Activated B cell treated with CpG ODN at 0.5 μM for 24 hours (primary cell): ENCODE measurements at regions not wholly inside any gene's neighbourhood (a gene's known extent, or its start where the extent isn't known, plus 50 kb on each side); places are given as distances from the start of the nearest gene placed in this dataset.

Experiments used
- ATAC-seq: fragments of 200-7000 bp; cut with Tn5 transposase; one replicate; pipeline ENCODE4 v1.10.0; 2021; ENCODE audit warnings: low read depth, mild to moderate bottlenecking, moderate library complexity
- CTCF ChIA-PET: fragments of 350-600 bp; sonication (Branson Sonifier 250); formaldehyde crosslinking; loops from one replicate; lab custom pipeline; 2021; ENCODE audit warnings: antibody characterized with exemption; lab: Charles Lee
- POLR2A ChIA-PET: fragments of 350-600 bp; sonication (Branson Sonifier 250); formaldehyde crosslinking; loops from one replicate; lab custom pipeline; 2021; ENCODE audit warnings: antibody characterized with exemption; lab: Charles Lee
- DNase-seq: peaks from one replicate; pipeline ENCODE4 v3.0.0; 2022
- H3K27ac Mint-ChIP-seq: one replicate; pipeline ENCODE4 v1.8.0; 2020; ENCODE audit warnings: mixed read lengths
- H3K27me3 Mint-ChIP-seq: one replicate; pipeline ENCODE4 v1.8.0; 2021; ENCODE audit warnings: mixed read lengths
- H3K36me3 Mint-ChIP-seq: one replicate; pipeline ENCODE4 v1.8.0; 2021; ENCODE audit warnings: low read depth, mixed read lengths
- H3K4me1 Mint-ChIP-seq: one replicate; pipeline ENCODE4 v1.8.0; 2021; ENCODE audit warnings: mixed read lengths
- H3K4me3 Mint-ChIP-seq: one replicate; pipeline ENCODE4 v1.8.0; 2020; ENCODE audit warnings: mild to moderate bottlenecking, mixed read lengths
- H3K9me3 Mint-ChIP-seq: one replicate; pipeline ENCODE4 v1.8.0; 2020; ENCODE audit warnings: mixed read lengths
- intact Hi-C: fragments of 100-400 bp; cut with micrococcal nuclease; formaldehyde crosslinking; loops from one replicate; pipeline ENCODE4 v1.15.1; 2024
- TF ChIP-seq, protein P1 (sequence below): fragments of 200-600 bp; IDR thresholded peaks from one replicate; pipeline ENCODE4 v1.8.0; 2022; ENCODE audit warnings: antibody characterized with exemption, mild to moderate bottlenecking

DNA sequence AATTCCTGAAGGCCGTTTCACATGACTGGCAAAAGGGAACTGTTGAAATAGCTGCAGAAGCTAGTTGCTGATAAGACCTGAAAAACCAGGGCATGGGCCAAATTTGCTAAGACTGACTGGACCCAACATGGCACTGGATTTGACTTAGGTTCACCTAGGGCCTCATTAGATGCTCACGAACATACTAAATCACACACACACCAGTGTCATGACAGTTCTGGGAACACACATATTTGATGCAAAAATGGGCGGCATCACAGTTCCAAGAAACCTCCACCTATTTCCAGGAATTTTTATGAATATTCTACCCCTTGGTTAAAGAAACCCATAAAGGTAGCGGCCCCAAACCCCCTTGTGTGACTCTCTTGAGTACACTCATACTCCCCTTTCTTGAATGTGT, 99.6 kb upstream of the OBI1 start:
- Mint-ChIP-seq H3K4me3 (no peak overlapping the region), H3K27me3 (peaks cover 7% of the 10 kb centered on the region), H3K9me3 (no peaks in the 10 kb centered on the region), H3K27ac (no peak overlapping the region), H3K36me3 (no peaks in the 10 kb centered on the region), H3K4me1 (no peaks in the 10 kb centered on the region)
- POLR2A ChIA-PET, result no interaction called here
- CTCF ChIA-PET, result no interaction called here
- TF ChIP-seq, protein P1, sequence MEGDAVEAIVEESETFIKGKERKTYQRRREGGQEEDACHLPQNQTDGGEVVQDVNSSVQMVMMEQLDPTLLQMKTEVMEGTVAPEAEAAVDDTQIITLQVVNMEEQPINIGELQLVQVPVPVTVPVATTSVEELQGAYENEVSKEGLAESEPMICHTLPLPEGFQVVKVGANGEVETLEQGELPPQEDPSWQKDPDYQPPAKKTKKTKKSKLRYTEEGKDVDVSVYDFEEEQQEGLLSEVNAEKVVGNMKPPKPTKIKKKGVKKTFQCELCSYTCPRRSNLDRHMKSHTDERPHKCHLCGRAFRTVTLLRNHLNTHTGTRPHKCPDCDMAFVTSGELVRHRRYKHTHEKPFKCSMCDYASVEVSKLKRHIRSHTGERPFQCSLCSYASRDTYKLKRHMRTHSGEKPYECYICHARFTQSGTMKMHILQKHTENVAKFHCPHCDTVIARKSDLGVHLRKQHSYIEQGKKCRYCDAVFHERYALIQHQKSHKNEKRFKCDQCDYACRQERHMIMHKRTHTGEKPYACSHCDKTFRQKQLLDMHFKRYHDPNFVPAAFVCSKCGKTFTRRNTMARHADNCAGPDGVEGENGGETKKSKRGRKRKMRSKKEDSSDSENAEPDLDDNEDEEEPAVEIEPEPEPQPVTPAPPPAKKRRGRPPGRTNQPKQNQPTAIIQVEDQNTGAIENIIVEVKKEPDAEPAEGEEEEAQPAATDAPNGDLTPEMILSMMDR, result no peak
- no peak for ATAC-seq
- intact Hi-C loops, result no loop called here
- no peak for DNase-seq

DNA sequence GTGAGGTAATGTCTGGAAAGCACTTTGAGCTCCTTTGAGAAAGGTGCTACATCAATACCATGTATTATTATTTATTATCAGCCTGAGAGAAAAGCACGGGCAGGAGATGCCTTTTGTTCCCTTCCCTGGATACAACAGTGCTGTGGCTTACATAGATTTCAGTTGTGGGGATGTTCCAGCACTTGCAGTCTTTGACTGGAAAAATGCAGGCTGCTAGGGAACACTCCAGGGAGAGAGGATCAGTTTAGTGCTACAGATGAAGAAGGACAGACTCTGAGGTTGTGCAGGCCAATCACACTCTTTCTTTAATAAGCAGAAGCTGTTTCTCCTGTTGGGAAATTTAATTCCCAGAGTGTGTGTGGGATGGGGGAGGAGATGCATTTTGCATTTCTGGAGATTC, 94.5 kb upstream of the OBI1 start:
- Mint-ChIP-seq H3K9me3 (no peaks in the 10 kb centered on the region), H3K36me3 (no peaks in the 10 kb centered on the region), H3K4me3 (no peak overlapping the region), H3K27ac (no peak overlapping the region), H3K4me1 (no peaks in the 10 kb centered on the region), H3K27me3 (peaks cover 8% of the 10 kb centered on the region)
- ATAC-seq (no peak), DNase-seq (no peak)
- CTCF ChIA-PET, result no interaction called here
- intact Hi-C loops, result no loop called here
- POLR2A ChIA-PET, result no interaction called here
- TF ChIP-seq, protein P1, result no peak

DNA sequence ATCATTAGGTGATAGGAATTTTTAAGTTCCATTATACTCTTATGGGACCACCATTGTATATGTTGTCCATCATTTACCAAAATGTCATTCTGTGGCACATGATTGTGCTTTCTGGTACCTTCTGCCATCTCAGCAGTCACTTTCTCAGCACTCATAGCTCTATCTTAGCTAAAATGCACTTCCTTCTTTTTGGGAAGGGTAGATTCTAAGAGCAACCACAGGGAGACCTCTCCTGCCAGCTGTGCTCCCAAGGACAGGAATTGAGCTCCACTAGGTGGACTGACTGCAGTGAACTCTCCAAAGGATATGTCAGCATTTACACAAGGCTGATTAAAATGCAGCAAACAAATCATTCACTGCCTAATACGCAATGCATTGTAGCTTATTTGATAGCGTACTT, 91.8 kb upstream of the OBI1 start:
- no peak for ATAC-seq
- CTCF ChIA-PET, result no interaction called here

DNA sequence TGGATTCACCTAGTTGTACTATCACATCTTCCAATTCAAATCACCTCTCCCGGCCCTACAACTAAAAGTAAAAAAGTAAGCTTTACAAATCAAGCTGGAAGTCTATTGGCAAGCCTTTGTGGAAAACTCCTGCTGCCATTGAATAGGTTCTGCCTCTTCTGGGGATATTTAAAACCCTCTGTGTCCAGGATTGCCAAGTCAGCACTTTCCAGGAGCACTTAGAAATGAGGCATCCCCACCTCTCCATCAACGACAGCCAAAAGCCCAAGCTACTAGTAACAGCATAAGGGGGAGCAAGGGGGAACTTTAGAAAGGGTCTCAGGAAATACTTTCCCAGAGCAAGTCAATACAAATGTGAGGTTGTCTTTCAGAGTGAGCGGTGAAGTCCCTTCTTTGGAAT, 85.0 kb upstream of the OBI1 start:
- CTCF ChIA-PET, result no interaction called here
- H3K36me3 Mint-ChIP-seq, result no peaks in the 10 kb centered on the region
- POLR2A ChIA-PET, result no interaction called here
- TF ChIP-seq, protein P1, result no peak
- no peak overlapping the region for H3K4me3 Mint-ChIP-seq
- peaks cover 3% of the 10 kb centered on the region for H3K27me3 Mint-ChIP-seq
- intact Hi-C loops, result loop anchor here (5.0 kb wide), 1 partner anchor 1133 kb away; no protein-coding TSS in a partner anchor
- H3K4me1 Mint-ChIP-seq, result no peaks in the 10 kb centered on the region
- H3K9me3 Mint-ChIP-seq, result no peaks in the 10 kb centered on the region
- DNase-seq, result no peak
- no peak overlapping the region for H3K27ac Mint-ChIP-seq
- no peak for ATAC-seq

More for the DNA sequence above, 91.8 kb upstream of the OBI1 start:
- Mint-ChIP-seq H3K4me3 (no peak overlapping the region), H3K27ac (no peak overlapping the region), H3K4me1 (no peaks in the 10 kb centered on the region), H3K27me3 (peaks cover 6% of the 10 kb centered on the region), H3K9me3 (no peaks in the 10 kb centered on the region), H3K36me3 (no peaks in the 10 kb centered on the region)
- no peak for DNase-seq
- intact Hi-C loops, result no loop called here
- TF ChIP-seq, protein P1, result no peak
- POLR2A ChIA-PET, result no interaction called here

DNA sequence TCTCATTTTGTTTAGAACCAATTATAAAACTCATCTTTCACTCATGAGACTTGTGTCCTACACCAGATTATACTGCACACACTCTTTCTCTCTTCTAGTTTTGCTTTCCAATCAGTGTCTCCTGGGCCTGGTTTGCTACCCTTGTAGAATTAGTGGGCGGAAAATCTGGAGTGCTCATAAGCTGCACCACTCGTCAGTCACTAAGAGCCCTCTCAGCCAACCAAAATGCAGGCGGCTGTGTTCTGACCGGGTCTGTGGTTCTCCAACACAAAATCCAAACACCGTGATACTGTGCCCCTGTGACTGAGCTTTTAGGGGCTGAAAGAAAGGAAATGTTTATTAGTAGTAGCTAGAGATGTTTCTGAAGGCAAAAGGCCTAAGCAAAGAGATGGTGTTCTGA, 83.7 kb upstream of the OBI1 start:
- ATAC-seq (no peak), DNase-seq (no peak)
- peaks cover 3% of the 10 kb centered on the region for H3K27me3 Mint-ChIP-seq
- no peaks in the 10 kb centered on the region for H3K4me1 Mint-ChIP-seq
- no peak overlapping the region for H3K4me3 Mint-ChIP-seq
- CTCF ChIA-PET, result no interaction called here
- H3K9me3 Mint-ChIP-seq, result no peaks in the 10 kb centered on the region
- TF ChIP-seq, protein P1, result no peak
- no peak overlapping the region for H3K27ac Mint-ChIP-seq
- intact Hi-C loops, result loop anchor here (5.0 kb wide), 1 partner anchor 1135 kb away; no protein-coding TSS in a partner anchor
- POLR2A ChIA-PET, result no interaction called here
- H3K36me3 Mint-ChIP-seq, result no peaks in the 10 kb centered on the region
